Suprapubic skin (tissue), 4 donors: ENCODE measurements at regions not wholly inside any gene's neighbourhood (a gene's known extent, or its start where the extent isn't known, plus 50 kb on each side); places are given as distances from the start of the nearest gene placed in this dataset.

Experiments used
- CTCF ChIP-seq, 2 donors: fragments of 200-600 bp in 1 of 2; fragments of 450-650 bp in 1 of 2; sonication (generic) in 1 of 2; IDR thresholded peaks; one replicate each; pipeline ENCODE4 v1.5.1; 2016 to 2019; ENCODE audit warnings: antibody characterized with exemption in 2 of 2, mild to moderate bottlenecking in 1 of 2, moderate library complexity in 1 of 2
- POLR2A ChIP-seq, 2 donors: fragments of 450-650 bp; IDR thresholded peaks; one replicate each; pipeline ENCODE4 v1.6.1; 2017; ENCODE audit warnings: antibody characterized with exemption in 2 of 2, mild to moderate bottlenecking in 2 of 2, moderate library complexity in 2 of 2
- POLR2AphosphoS5 ChIP-seq, 3 donors: sonication (generic); formaldehyde crosslinking; IDR thresholded peaks; one replicate each; pipeline ENCODE4 v1.6.1; 2017; ENCODE audit warnings: antibody characterized with exemption in 3 of 3

- no peak for TF ChIP-seq POLR2AphosphoS5 (IDR thresholded peaks at IDR 0.05)
- no peak for TF ChIP-seq CTCF (IDR thresholded peaks at IDR 0.05)
- TF ChIP-seq POLR2A (IDR thresholded peaks at IDR 0.05), result no peak
Measured at GRCh38 chr5:88033191-88033590, 235.5 kb downstream of the TMEM161B start.
